Anterior cingulate cortex (tissue), 58 donors: ENCODE measurements at regions not wholly inside any gene's neighbourhood (a gene's known extent, or its start where the extent isn't known, plus 50 kb on each side); places are given as distances from the start of the nearest gene placed in this dataset.
"Not testable (repeated sequence)": the region's sequence is repeated elsewhere in the genome, so short reads cannot be mapped to it uniquely, and the experiment has no call there.

ENCODE experiments used
- DNase-seq, 58 donors: peaks; one replicate each; lab custom pipeline; 2025; lab: John Stamatoyannopoulos, UW

DNA sequence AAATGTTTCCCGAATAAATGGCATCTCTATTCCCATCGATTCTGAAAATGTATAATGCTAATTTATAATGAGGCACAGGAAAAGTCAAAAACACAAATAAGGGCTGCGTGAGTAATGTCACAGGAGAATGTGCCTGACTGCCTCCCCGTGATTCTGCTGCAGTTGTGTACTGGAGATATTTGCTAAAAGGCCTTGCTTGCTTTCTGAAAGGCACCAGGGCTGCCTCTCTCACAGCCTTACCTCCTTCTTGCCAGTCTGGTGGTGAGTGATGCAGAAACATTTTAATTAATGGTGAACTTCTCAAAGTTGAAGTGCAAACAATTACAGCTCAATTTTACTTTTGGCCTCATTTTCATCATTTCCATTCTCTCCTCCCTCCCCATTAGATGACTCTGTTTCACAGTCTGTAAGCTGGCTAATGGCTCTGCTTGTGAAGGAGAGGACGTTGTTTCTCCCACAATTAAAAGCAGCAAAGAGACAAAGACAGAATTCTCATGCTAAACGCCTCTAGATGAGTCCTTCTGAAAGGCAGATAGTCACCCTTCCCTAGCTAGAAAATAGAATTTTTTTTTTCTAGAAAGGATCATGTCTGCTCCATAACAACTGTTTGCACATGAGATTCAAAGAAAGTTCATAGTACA, 377.6 kb downstream of the MDFIC start:
- DNase-seq: no peak

DNA sequence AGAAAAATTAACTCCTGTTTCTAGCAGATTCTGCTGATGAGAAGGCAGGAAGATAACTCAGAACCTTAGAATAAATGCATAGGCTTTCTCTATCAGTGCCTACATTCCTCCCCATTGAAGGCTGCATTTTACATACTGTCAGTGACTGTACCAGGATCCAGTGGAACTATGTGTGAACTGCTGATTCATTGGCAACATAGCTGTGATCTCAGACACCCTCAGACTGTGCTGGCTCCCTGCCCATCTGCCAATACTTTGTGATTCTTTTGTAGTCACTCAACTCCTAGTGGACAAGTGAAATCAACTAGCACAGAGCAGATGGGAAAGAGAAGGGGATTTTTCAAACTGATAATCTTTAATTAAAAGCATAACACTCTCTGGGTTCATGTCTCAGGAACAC, 375.8 kb downstream of the MDFIC start:
- DNase-seq: peak in 2 of 58 donors; percentile 3

DNA sequence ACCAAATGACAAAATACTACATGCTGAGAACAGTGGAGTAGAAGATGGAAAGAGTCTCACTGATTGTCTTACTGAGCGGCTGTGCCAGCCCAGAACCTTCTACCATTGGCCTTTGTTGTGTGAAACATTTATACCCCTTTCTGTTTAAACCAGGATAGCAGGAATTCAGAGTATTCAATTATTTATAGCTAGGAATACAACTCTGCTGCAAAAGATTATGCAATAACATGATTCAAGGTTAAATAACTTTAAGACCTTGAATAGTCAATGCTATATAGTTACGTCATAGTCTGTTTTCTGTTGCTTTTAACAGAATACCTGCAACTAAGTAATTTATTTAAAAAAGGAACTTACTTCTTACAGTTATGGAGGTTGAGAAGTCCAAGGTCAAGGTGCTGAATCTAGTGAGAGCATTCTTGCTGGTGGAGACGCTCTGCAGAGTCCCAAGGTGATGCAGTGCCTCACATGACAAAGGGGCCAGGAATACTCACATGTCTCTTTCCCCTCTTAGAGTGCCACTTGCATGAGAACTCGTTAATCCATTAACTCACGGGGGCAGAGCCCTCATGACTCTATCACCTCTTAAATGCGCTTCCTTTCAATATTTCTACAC, 371.8 kb downstream of the MDFIC start:
- no peak for DNase-seq

- DNase-seq: no peak
Measured at GRCh38 chr7:115292381-115292780, 370.5 kb downstream of the MDFIC start.

GRCh38 chr7:115289971-115290370, 368.1 kb downstream of the MDFIC start:
- DNase-seq: no peak

DNA sequence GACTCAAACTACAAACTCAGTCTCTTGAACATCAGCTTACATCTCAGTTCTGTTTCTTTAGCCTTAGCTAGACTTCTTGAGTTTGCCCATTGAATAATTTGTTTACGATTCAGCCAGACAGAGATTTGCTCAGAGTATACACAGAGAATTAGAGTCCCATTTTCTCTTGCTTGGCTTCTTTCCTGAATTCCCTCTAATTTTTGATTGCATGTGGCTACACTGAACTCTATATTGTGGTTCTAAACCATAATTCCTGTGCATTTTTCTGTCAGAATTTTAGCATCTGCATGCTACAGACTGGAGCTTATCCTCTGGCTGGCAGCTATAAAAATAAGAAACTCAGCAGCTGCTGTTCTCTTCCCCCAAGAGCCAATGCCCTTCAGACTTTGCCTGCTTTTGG, 354.9 kb downstream of the MDFIC start:
- no peak for DNase-seq

DNA sequence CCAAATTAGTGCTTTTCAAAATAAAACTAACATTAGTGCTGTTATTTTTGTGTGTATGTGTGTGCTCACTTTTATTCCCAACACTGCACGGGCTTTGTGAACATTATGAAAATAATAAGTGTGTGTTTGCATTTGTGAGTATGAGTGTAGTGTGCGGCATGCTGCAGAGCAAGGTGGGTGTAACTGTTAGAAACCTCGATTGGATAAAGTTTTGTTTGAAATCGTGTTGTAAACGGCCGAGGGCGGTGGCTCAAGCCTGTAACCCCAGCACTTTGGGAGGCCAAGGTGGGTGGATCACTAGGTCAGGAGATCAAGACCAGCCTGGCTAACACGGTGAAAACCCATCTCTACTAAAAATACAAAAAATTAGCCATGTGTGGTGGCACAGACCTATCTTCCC, 352.0 kb downstream of the MDFIC start:
- DNase-seq: not testable (repeated sequence)

DNA sequence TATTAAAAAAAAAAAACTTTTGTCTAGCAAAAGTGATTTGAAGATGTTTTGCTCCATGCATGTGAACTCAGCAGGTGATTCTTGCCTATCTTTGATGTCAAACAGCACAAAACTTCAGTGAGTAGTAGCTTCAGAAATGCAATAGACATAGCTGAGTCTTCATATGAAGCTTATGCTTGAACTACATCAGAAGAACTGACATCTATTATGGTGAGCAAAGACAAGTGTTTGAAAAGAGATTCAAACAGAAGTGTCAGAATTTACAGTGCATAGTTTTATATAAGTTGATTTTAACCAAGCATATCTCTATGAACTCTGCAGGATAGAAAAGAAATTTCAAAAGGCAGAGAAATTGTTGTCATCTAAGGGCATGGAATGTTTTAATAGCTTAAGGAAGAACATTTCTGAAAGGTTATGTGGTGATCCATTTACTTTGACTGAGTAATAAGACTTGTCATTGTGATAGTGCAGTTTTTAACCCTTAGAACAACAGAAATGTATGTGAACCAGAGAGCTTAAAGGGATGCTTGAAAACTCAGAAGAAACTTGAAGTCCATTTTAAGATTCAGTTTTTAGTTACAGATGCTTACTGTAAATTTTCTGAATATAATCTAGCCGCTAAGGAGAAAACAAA, 351.4 kb downstream of the MDFIC start:
- DNase-seq: no peak

DNA sequence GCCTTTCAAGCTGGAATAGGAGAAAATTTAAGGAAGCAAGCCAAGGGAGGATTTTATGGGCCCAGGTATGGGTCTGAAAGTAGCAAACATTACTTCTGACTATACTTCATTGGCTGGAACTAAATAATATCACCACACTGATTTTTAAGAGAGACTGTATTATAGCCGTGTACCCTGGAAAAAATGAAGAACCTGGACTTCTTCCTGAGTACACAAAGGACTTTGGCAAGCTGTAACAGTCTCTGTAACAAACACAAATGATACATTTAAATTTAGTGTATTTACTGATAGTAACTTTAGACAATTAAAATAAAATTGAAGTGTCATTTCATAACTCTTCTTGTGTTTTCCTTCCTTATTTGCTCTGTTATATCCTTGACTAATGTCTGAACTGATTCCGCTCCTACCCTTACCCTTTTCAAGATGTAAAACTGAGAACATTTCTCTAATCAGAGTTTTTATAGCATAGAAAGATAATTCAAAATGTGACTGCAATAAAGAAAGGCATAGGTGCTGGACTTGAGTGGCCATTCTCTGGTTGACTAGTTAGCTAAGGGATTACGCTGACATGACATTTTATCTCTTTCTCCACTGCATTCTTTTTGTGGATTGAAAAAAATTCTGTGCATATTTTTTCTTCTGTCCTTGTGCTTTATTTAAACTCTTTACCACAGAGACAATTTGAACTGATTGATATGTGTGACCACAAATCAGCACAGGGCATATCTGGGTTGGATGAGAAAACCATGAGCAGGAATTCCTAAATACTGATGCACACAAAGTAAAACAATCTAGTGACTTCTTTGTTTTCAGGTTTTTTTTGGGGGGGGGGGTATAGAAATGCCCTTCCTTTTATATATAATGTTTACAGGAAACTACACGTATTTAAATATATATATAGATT, 349.7 kb downstream of the MDFIC start:
- no peak for DNase-seq

DNA sequence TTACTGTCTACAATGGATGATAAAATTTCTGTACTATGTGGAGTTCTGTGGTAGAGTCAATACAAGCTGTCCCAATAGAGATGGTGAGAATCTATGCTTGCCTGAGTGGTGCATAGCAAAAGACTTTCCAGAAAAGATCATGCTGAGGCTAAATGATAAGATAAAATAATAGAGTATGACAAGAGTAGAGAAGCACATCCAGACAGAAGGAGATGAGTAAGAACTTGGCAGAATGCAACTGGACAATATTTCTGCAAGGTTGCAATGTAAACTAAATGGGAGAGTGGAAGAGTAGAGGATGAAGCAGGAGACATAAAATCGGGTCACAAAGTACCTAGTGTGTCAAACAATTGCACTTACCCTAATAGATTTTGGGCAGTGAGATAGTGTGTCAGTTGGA, 347.6 kb downstream of the MDFIC start:
- DNase-seq: no peak

DNA sequence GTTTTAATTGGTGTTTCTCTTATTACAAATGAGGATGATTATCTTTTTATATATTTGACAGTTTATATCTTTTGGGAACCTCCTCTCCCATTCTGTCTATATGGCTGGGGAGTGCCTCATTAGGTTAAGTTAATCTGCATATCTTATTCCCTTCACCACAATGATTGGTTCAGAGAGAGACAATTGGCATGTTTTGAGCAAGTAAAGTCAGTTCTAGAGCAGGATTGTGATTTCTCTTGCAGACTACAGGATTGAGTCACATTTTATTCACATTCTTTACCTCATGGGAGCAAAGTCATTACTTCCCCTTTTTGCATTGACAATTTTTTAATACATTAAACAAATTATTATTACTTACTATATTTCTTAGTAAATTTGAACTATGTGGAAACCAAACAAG, 345.6 kb downstream of the MDFIC start:
- no peak for DNase-seq

- DNase-seq: no peak
Measured at GRCh38 chr7:115260381-115260780, 338.5 kb downstream of the MDFIC start.

GRCh38 chr7:115252461-115252860, 330.6 kb downstream of the MDFIC start:
- DNase-seq: no peak

- no peak for DNase-seq
Measured at GRCh38 chr7:115249080-115249479, 327.2 kb downstream of the MDFIC start.

DNA sequence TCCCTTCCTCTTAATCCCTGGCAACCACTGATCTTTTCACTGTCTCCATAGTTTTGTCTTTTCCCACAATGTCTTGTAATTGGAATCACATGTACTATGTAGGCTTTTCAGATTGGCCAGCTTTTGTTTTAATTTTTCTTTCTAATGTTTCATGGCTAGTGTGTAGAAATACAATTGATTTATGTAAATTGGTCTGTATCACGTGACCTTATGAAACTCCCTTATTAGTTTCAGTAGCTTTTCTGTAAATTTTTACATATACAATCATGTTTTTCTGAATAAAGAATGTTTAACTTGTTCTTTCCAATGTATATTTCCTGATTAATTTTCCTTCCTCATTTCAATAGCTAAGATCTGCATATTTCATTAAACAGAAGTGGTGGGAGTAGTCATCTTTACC, 319.3 kb downstream of the MDFIC start:
- DNase-seq: no peak

DNA sequence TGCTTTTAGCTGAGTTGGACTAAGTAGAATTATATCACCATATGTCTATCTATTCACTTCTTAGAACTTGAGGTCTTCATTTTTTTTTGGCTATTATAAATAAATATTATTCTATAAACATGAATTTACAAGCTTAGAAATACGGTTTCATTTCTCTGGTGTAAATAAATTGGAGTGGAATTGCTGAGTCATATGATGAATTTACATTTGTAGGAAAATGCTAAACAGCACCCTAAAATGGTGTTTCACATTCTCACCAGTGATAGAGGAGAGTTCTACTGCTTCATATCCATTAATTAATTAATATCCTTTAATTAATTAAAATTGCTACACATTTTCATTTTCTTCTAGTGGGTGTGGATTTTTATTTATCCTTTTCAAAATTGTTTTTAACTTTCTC, 318.3 kb downstream of the MDFIC start:
- DNase-seq: no peak

DNA sequence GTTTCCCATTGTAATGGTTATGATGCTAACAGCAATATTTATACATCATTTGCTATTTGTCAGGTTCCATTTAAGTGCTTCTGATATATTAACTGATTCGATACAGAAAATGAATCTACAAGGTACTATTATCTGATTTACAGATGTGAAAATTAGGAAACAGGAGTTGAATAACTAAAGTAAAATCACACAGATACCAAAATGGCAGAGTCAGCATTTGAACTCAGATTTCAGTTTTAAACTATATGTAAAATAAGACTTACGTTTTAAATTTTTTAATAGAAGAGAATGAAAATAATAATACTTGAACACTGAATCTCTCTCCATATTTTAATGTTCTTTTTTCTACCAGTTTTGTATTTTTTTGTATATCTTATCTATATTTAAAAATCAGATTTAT, 313.2 kb downstream of the MDFIC start:
- DNase-seq: no peak

DNA sequence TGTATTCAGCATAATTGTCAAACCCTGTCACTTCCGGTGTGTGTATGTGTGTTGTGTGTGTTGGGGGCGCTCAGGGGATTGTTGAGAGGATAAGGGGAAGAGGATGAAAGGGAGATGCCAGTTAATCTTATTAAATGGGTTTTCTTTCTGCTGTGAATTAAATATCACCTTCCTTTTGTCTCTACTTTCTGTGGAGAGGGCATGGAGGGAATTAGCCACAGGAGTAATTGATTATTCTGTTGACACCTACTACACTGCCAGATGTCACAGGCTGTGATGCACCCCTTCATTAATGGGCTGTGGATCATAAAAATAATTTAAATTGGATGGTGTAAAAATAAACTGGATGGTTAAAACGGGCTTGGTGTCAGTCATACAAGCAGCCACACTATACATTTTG, 311.9 kb downstream of the MDFIC start:
- no peak for DNase-seq

DNA sequence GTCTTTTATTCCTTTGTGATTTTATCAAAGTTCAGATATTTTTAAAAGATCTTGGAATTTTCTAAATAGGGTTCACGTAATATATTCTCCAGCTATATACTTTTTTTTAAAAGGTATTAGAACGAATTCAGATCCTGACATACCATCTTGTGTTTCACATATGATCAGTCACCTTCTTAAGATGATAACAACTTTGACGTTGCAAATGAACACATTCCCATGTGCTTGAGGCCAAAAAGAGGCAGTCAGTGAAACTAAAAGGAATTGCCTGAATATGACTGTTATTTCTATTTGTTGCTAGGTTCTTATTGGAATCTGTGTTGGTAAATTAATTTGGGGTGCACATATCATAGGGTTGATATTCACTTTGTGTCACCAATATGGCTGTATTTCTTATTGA, 310.1 kb downstream of the MDFIC start:
- no peak for DNase-seq

GRCh38 chr7:115230882-115231571, 309.1 kb downstream of the MDFIC start:
- peak in 2 of 58 donors; percentile 3 to 4 for DNase-seq
